ENCODE measurements at regions not wholly inside any gene's neighbourhood (a gene's known extent, or its start where the extent isn't known, plus 50 kb on each side); places are given as distances from the start of the nearest gene placed in this dataset.

DNA sequence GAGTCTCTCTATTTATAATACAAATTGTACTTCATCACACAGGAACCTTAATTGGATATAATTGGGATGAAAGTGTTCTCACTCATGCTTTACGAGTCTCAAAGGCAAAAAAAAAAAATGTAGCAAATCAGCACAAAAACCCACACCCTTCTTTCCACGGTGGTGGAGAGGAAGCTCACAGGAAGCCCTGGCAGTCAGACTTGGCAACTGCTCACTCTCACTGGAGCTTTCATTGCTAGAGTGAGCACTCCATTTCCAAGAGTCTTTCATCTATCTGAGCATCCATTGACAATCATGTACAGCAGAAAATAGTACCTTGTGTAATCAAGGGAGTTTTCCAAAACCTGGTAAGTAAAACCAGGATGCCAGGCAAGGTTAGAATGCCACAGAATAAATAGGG lies 2159.4 kb upstream of the AGA start:
- TF ChIP-seq POLR2A (IDR thresholded peaks at IDR 0.05) (no peak), POLR2AphosphoS5 (IDR thresholded peaks at IDR 0.05) (no peak)
- TF ChIP-seq, protein P1, sequence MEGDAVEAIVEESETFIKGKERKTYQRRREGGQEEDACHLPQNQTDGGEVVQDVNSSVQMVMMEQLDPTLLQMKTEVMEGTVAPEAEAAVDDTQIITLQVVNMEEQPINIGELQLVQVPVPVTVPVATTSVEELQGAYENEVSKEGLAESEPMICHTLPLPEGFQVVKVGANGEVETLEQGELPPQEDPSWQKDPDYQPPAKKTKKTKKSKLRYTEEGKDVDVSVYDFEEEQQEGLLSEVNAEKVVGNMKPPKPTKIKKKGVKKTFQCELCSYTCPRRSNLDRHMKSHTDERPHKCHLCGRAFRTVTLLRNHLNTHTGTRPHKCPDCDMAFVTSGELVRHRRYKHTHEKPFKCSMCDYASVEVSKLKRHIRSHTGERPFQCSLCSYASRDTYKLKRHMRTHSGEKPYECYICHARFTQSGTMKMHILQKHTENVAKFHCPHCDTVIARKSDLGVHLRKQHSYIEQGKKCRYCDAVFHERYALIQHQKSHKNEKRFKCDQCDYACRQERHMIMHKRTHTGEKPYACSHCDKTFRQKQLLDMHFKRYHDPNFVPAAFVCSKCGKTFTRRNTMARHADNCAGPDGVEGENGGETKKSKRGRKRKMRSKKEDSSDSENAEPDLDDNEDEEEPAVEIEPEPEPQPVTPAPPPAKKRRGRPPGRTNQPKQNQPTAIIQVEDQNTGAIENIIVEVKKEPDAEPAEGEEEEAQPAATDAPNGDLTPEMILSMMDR (IDR thresholded peaks at IDR 0.05 in 8 of 11, conservative IDR thresholded peaks at IDR 0.05 in 3 of 11) = no peak
